B cell (primary cell): ENCODE measurements at regions not wholly inside any gene's neighbourhood (a gene's known extent, or its start where the extent isn't known, plus 50 kb on each side); places are given as distances from the start of the nearest gene placed in this dataset.

Experiments
- CTCF ChIP-seq: fragments of 200-600 bp; IDR thresholded peaks from one replicate; pipeline ENCODE4 v1.8.0; 2022; ENCODE audit warnings: antibody characterized with exemption, mild to moderate bottlenecking
- EZH2 ChIP-seq: IDR thresholded peaks from 2 replicates; pipeline ENCODE4 v1.6.1; 2012; ENCODE audit warnings: borderline replicate concordance, low read depth, mild to moderate bottlenecking, moderate library complexity, low read length; ENCODE audit not compliant: insufficient read depth, poor library complexity, severe bottlenecking

- TF ChIP-seq EZH2 (no peak), CTCF (no peak)
Observed at GRCh38 chr13:103236213-103236612, 170.0 kb upstream of the SLC10A2 start.
